Tongue (tissue), 1 donor: ENCODE measurements at regions not wholly inside any gene's neighbourhood (a gene's known extent, or its start where the extent isn't known, plus 50 kb on each side); places are given as distances from the start of the nearest gene placed in this dataset.

Experiments used
- DNase-seq: peaks from one replicate; pipeline ENCODE4 v3.0.0-alpha.2; 2015

DNA sequence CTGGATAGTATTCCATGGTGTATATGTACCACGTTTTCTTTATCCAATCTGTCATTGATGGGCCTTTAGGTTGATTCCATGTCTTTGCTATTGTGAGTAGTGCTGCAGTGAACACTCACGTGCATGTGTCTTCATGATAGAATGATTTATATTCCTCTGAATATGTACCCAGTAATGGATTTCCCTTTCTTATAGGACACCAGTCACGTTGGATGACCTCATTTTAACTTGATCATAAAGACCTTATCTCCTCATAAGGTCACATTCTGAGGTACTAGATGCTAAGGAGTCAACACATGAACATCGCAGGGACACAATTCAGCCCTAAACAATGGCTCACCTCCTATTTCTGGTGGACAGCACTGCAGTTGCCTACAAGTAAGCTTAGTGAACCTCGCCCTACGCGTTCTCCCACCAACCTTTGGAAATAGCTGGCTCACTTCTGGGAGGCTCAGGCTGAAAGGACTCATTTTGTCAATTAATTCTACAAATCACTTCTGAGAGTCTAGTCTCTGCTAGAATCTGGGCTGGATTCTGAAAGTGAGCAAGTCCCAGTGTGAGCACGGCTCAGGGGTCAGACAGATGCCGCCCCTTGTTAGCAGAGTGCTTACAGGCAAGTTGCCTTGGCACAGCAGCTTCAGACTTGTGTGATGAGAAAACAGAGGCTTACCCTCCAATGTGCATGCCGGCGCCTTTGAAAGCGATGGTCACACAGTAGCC is 183.8 kb upstream of the GSC start:
- no peak for DNase-seq

- DNase-seq: no peak
These were observed 182.2 kb upstream of the GSC start for GRCh38 chr14:94952097-94952496.

DNA sequence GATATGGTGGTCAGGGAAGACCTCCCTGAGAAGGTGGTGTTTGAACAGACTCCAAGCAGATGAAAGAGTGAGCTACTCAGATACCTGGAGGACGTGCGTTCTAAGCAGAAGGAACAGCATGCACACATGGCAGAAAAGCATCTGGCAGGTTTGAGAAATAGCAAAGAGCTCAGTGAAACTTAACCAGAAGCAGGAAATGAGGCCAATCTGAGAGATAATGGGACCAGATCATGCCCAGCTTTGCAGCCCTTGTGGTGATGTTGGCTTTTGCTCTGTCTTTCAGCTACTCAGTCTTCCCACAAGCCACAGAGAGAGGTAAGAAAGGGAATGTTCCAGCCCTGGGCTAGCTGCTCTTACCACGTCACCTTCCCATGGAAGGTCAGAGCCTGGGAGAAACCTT is 176.3 kb upstream of the GSC start:
- no peak for DNase-seq

GRCh38 chr14:94945615-94946014 is 175.7 kb upstream of the GSC start:
- DNase-seq: no peak

DNA sequence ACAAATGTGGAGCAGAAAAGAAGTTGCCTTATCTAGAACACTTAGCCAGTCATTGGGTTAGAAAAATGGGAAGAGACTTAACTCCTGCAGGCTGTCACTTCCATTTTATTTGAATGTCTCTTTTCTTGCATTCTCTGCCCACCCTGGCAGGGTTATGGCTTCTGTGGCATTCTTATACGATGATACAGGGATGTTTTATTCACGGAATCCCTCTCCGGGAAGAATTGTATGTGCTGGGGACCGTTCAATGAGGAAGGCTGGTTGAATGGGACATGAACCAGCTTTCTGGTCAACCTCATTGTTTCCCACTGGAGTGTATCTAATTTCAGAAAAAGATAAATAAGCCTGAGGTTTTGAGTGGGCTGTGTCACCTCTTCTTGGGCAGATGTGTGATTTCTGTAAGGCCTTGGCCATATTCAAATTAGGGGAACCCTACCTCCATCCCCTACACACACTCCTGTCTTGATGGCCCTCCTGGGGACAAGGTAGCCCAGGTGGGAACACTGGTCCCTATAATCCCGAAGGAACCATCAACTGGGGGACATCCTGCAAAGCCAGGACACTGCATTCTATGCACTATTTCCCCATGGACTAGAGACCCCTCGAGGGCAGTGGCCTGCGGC is 174.8 kb upstream of the GSC start:
- DNase-seq: no peak

- DNase-seq: no peak
These were observed 172.7 kb upstream of the GSC start for GRCh38 chr14:94942601-94943000.

DNA sequence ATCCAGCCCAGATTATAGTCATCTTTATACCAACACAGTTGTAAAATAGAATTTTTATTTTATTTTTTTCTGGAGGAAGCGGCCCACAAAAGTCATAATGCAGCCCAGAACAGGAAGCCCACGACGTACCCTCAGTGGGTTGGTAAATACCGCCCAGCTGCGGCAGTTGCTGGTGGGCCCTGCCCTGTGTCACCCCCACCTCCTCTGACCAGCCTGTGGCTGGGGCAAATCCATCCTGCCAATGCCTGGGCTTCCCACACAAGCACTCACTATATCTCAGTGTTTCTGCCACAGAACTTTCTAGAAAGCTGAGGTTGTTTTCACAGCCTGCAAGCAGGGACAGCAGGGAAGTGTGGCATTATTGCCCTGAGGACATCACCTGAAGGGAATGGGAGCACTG is 171.4 kb upstream of the GSC start:
- no peak for DNase-seq

- no peak for DNase-seq
These were observed 170.5 kb upstream of the GSC start for GRCh38 chr14:94940263-94940993.

GRCh38 chr14:94938016-94938415 is 168.1 kb upstream of the GSC start:
- no peak for DNase-seq

GRCh38 chr14:94936901-94937685 is 167.2 kb upstream of the GSC start:
- DNase-seq: no peak

- DNase-seq: peak; percentile 98
These were observed 166.5 kb upstream of the GSC start for GRCh38 chr14:94936401-94936892.

DNA sequence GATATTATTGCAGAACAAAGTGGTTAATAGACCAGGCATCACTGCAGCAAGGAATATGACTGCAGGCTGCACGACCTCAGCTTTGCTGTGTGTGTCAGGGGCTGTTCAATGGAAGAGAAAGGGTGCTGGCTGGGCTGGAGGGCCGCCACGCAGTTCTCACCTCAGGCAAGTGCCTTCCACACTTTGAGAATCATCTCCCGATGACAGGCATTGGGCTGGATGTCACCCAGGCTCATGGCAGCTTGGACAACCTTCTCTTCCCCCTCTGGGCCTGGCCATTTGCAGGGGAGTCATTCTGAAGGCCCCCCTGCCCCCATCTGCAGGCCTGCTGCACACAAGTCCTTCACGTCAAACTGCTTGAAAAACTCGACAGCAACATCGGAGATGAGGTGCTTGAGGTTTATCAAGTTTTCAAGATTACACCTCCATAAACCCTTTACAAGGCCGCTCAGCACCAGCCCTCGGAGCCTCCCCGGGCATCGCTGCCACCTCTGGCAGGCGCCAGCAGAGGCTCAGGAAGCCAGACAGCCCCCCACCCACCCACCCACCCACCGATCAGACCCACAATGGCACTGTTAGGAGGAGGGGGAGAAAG is 165.9 kb upstream of the GSC start:
- DNase-seq: peak; percentile 20

DNA sequence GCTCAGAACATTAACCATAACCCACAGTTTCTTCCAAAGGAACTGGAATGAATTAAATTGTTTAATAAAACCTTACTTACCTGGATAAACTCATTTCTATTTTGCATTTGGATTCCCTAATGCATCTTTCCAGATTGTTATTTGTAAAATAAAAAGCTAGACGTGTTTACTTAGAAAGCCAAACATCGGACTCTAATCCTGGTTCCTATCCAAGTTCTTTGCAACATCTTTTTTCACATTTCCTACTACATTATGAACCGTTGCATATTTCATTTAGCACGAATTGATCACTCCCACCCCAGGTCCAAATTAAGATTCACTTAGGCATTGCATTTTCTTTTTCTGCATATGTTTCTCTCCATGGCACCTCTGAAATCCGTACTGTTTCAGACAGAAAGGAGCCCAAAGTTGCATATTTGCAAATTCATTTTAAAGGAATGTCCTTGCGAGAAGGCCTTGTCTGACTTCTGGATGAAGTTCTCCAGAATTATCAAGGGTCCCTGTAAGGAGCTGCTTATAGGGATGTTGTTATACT is 164.4 kb upstream of the GSC start:
- peak; percentile 79 for DNase-seq

- DNase-seq: peak; percentile 21
These were observed 163.6 kb upstream of the GSC start for GRCh38 chr14:94933486-94933885.

DNA sequence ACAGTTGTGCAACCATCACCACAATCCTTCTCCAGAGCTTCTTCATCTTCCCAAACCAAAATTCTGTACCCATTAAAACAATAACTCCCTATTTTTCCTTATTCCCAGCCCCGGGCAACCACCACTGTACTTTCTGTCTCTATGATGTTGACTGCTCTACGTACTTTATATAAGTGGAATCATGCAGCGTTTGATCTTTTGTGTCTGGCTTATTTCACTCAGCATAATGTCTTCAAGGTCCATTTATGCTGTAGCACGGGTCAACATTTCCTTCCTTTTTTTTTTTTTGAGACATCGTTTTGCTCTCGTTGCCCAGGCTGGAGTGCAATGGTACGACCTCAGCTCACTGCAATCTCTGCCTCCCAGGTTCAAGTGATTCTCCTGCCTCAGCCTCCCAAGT is 162.7 kb upstream of the GSC start:
- DNase-seq: peak; percentile 21

- no peak for DNase-seq
These were observed 160.8 kb upstream of the GSC start for GRCh38 chr14:94930690-94931089.

DNA sequence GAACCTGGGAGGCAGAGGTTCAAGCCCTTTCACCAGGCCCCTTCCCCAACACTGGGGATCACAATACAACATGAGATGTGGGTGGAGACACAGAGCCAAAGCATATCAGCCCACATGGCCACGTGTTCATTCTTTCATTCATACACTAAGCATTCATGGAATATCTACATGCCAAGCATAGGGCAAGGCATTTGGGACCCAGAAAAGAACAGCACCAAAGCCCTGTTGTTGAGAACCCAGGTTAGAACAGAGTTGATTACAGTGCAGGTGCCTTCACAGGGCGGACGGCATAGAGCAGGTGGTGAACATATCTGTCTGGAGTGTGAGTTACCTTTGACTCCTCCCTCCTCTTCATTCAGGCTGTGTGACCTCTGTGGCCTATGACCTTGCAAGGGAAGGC is 159.4 kb upstream of the GSC start:
- no peak for DNase-seq

DNA sequence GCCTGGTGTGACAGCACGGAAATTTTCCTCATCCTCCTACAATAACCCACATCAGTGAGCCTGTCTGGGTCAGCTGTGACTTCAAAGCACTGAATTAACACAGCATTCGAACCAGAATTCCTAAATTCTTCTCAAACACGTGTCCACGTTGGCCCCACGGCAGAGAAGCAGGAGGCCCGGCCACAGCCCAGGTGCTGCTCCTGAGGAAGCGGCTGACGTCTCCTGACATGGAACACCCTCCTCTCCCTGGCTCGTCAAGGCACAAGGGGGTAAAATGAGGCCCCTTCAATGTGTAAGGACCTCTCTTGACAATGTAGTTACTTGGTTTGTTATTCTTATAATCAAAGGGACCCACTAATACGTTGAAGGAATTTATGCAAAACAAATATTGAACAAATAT is 156.3 kb upstream of the GSC start:
- DNase-seq: peak; percentile 61

DNA sequence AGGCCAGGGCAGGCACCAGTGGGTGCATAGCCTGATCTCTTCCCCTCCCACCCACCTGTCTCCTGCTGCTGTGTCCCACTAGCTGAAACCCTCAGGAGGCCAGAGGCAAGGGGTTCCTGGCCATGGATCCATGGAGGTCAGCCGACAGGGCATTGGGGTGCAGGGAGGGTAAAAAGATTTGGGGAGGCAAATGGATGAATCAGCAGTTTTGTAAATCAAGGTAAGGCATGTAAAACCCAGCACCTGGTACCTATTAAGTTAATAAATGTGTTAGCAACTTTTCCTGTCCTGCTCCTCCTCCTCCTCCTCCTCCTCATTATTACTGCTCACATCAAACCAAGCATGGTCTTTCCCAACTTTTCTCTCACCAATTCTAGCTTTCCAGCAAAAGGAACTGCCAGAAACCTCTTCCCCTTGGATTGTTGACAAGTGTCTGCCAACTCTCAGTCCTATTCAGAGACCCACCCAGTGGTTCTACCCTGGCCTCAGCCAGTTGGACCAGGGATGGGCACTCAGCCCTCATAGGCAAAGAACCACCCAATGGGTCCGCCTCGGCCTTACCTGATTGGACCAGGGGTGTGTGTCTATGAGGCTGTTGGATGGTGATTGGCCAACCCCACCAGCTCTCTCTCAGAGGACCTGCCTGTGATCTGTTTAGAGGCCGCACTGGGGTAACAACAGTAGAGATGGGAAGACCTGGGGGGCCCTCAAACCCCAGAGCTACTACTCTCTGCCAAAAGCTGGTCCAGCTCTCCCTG is 155.7 kb upstream of the GSC start:
- DNase-seq: no peak

GRCh38 chr14:94924189-94924588 is 154.3 kb upstream of the GSC start:
- no peak for DNase-seq

- no peak for DNase-seq
These were observed 153.9 kb upstream of the GSC start for GRCh38 chr14:94923786-94924185.
